Breast epithelium (tissue), 4 donors: ENCODE measurements at regions not wholly inside any gene's neighbourhood (a gene's known extent, or its start where the extent isn't known, plus 50 kb on each side); places are given as distances from the start of the nearest gene placed in this dataset.

ENCODE experiments used
- DNase-seq, 2 donors: peaks; one replicate each; pipeline ENCODE4 v3.0.0-alpha.2; 2019; ENCODE audit warnings: low spot score in 2 of 2
- H3K27ac ChIP-seq, 2 donors: fragments of 200-600 bp; sonication (generic) in 1 of 2; one replicate each; pipeline ENCODE4 v1.5.1; 2016 to 2019; ENCODE audit warnings: mild to moderate bottlenecking in 1 of 2
- H3K27me3 ChIP-seq, 2 donors: fragments of 200-600 bp; sonication (generic) in 1 of 2; one replicate each; pipeline versions ENCODE4 v1.5.1 to v1.6.0; 2017 to 2019; ENCODE audit warnings: control low read depth in 1 of 2, mild to moderate bottlenecking in 1 of 2
- H3K36me3 ChIP-seq: fragments of 200-600 bp; one replicate; pipeline ENCODE4 v1.5.1; 2019
- H3K4me1 ChIP-seq, 2 donors: fragments of 200-600 bp; sonication (generic); one replicate each; pipeline ENCODE4 v1.5.1; 2016 to 2019; ENCODE audit warnings: control low read depth in 1 of 2
- H3K4me3 ChIP-seq, 3 donors: fragments of 200-600 bp; sonication (generic); 1 replicate in 2 of 3; 2 replicates in 1 of 3; pipeline ENCODE4 v1.5.1; 2016 to 2019; ENCODE audit warnings: mild to moderate bottlenecking in 3 of 3, moderate library complexity in 2 of 3
- H3K9me3 ChIP-seq, 2 donors: fragments of 200-600 bp; sonication (generic) in 1 of 2; one replicate each; pipeline ENCODE4 v1.5.1; 2016 to 2019; ENCODE audit warnings: control low read depth in 1 of 2
- CTCF ChIP-seq, 3 donors: fragments of 450-650 bp; IDR thresholded peaks; one replicate each; pipeline ENCODE4 v1.5.1; 2016 to 2017; ENCODE audit warnings: antibody characterized with exemption in 3 of 3, mild to moderate bottlenecking in 3 of 3, moderate library complexity in 3 of 3
- POLR2A ChIP-seq: fragments of 450-650 bp; IDR thresholded peaks from one replicate; pipeline ENCODE4 v1.6.1; 2016; ENCODE audit warnings: antibody characterized with exemption, mild to moderate bottlenecking, moderate library complexity
- POLR2AphosphoS5 ChIP-seq, 3 donors: sonication (generic); formaldehyde crosslinking; IDR thresholded peaks; one replicate each; pipeline ENCODE4 v1.6.1; 2017; ENCODE audit warnings: antibody characterized with exemption in 3 of 3
- intact Hi-C: fragments of 100-400 bp; cut with DNase I; formaldehyde crosslinking; loops from one replicate; pipeline ENCODE4 v1.15.1; 2023; ENCODE audit warnings: low total_unique reads

GRCh38 chr11:90916706-90917105 is 693.9 kb upstream of the CHORDC1 start:
- no peak overlapping the region for H3K27ac ChIP-seq
- no peaks in the 10 kb centered on the region for H3K4me1 ChIP-seq
- TF ChIP-seq POLR2A (no peak), POLR2AphosphoS5 (IDR thresholded peaks at IDR 0.05) (no peak), CTCF (IDR thresholded peaks at IDR 0.05) (no peak)
- H3K4me3 ChIP-seq, result no peak overlapping the region
- no peaks in the 10 kb centered on the region for H3K9me3 ChIP-seq
- DNase-seq, result no peak
- no peaks in the 10 kb centered on the region for H3K27me3 ChIP-seq
- no peaks in the 10 kb centered on the region for H3K36me3 ChIP-seq
- intact Hi-C loops, result no loop called here

- H3K4me3 ChIP-seq, result no peak overlapping the region
- intact Hi-C loops, result no loop called here
- no peak for DNase-seq
- no peak for TF ChIP-seq POLR2AphosphoS5 (IDR thresholded peaks at IDR 0.05)
- no peak for TF ChIP-seq CTCF (IDR thresholded peaks at IDR 0.05)
- no peak for TF ChIP-seq POLR2A
- no peak overlapping the region for H3K27ac ChIP-seq
- H3K9me3 ChIP-seq, result no peaks in the 10 kb centered on the region
- no peaks in the 10 kb centered on the region for H3K36me3 ChIP-seq
- no peaks in the 10 kb centered on the region for H3K4me1 ChIP-seq
- H3K27me3 ChIP-seq, result no peaks in the 10 kb centered on the region
Observed at GRCh38 chr11:90913131-90913668, 690.4 kb upstream of the CHORDC1 start.

GRCh38 chr11:90912631-90913030 is 689.8 kb upstream of the CHORDC1 start:
- intact Hi-C loops, result no loop called here
- no peaks in the 10 kb centered on the region for H3K36me3 ChIP-seq
- H3K4me3 ChIP-seq, result no peak overlapping the region
- H3K4me1 ChIP-seq, result no peaks in the 10 kb centered on the region
- no peak overlapping the region for H3K27ac ChIP-seq
- H3K9me3 ChIP-seq, result no peaks in the 10 kb centered on the region
- no peak for DNase-seq
- TF ChIP-seq CTCF (IDR thresholded peaks at IDR 0.05) (no peak), POLR2A (no peak), POLR2AphosphoS5 (IDR thresholded peaks at IDR 0.05) (no peak)
- no peaks in the 10 kb centered on the region for H3K27me3 ChIP-seq

GRCh38 chr11:90911192-90911591 is 688.3 kb upstream of the CHORDC1 start:
- no peak for TF ChIP-seq POLR2AphosphoS5 (IDR thresholded peaks at IDR 0.05)
- no peak for TF ChIP-seq POLR2A
- TF ChIP-seq CTCF (IDR thresholded peaks at IDR 0.05), result no peak
- intact Hi-C loops, result no loop called here
- Histone ChIP-seq H3K9me3 (no peaks in the 10 kb centered on the region), H3K27me3 (no peaks in the 10 kb centered on the region), H3K27ac (no peak overlapping the region), H3K4me3 (no peak overlapping the region), H3K4me1 (no peaks in the 10 kb centered on the region), H3K36me3 (no peaks in the 10 kb centered on the region)
- no peak for DNase-seq

GRCh38 chr11:90908074-90908473 is 685.2 kb upstream of the CHORDC1 start:
- Histone ChIP-seq H3K4me3 (no peak overlapping the region), H3K4me1 (no peaks in the 10 kb centered on the region), H3K36me3 (no peaks in the 10 kb centered on the region), H3K27ac (no peak overlapping the region), H3K9me3 (no peaks in the 10 kb centered on the region), H3K27me3 (no peaks in the 10 kb centered on the region)
- no peak for DNase-seq
- TF ChIP-seq CTCF (IDR thresholded peaks at IDR 0.05) (no peak), POLR2A (no peak), POLR2AphosphoS5 (IDR thresholded peaks at IDR 0.05) (no peak)
- intact Hi-C loops, result no loop called here
